EL (cell line): ENCODE measurements at regions not wholly inside any gene's neighbourhood (a gene's known extent, or its start where the extent isn't known, plus 50 kb on each side); places are given as distances from the start of the nearest gene placed in this dataset.

Experiments
- DNase-seq: peaks from one replicate; pipeline ENCODE4 v3.0.0-alpha.2; 2016

GRCh38 chr20:24739746-24740145, 209.3 kb upstream of the CST7 start:
- no peak for DNase-seq

GRCh38 chr20:24741493-24742072, 207.5 kb upstream of the CST7 start:
- DNase-seq, result no peak

- DNase-seq, result no peak
These were observed 206.6 kb upstream of the CST7 start for GRCh38 chr20:24742436-24742835.

GRCh38 chr20:24742989-24743388, 206.1 kb upstream of the CST7 start:
- DNase-seq, result no peak

GRCh38 chr20:24743641-24744040, 205.4 kb upstream of the CST7 start:
- DNase-seq, result no peak

- no peak for DNase-seq
These were observed 204.3 kb upstream of the CST7 start for GRCh38 chr20:24744747-24745146.

- no peak for DNase-seq
These were observed 203.9 kb upstream of the CST7 start for GRCh38 chr20:24745206-24745605.

GRCh38 chr20:24745617-24746350, 203.3 kb upstream of the CST7 start:
- DNase-seq, result no peak

GRCh38 chr20:24746351-24746685, 202.8 kb upstream of the CST7 start:
- DNase-seq, result no peak

GRCh38 chr20:24747010-24747712, 201.9 kb upstream of the CST7 start:
- DNase-seq, result no peak

GRCh38 chr20:24747881-24748595, 201.0 kb upstream of the CST7 start:
- DNase-seq, result no peak

- no peak for DNase-seq
These were observed 197.5 kb upstream of the CST7 start for GRCh38 chr20:24751551-24751950.

- no peak for DNase-seq
These were observed 196.5 kb upstream of the CST7 start for GRCh38 chr20:24752612-24753011.

- no peak for DNase-seq
These were observed 195.9 kb upstream of the CST7 start for GRCh38 chr20:24753130-24753529.

- no peak for DNase-seq
These were observed 194.4 kb upstream of the CST7 start for GRCh38 chr20:24754691-24755090.

GRCh38 chr20:24755411-24755922, 193.6 kb upstream of the CST7 start:
- no peak for DNase-seq

- no peak for DNase-seq
These were observed 192.6 kb upstream of the CST7 start for GRCh38 chr20:24756292-24757025.

GRCh38 chr20:24761220-24762065, 187.6 kb upstream of the CST7 start:
- no peak for DNase-seq

GRCh38 chr20:24762371-24762770, 186.7 kb upstream of the CST7 start:
- no peak for DNase-seq

- DNase-seq, result no peak
These were observed 186.2 kb upstream of the CST7 start for GRCh38 chr20:24762791-24763350.

GRCh38 chr20:24763386-24764026, 185.6 kb upstream of the CST7 start:
- DNase-seq, result no peak
